GM19463 (cell line): ENCODE measurements at regions not wholly inside any gene's neighbourhood (a gene's known extent, or its start where the extent isn't known, plus 50 kb on each side); places are given as distances from the start of the nearest gene placed in this dataset.

Experiments
- ATAC-seq: cut with Tn5 transposase; IDR thresholded peaks from one replicate; pipeline ENCODE4 v1.9.1; 2021; ENCODE audit warnings: mild to moderate bottlenecking, moderate library complexity; ENCODE audit not compliant: unreplicated experiment

- no peak for ATAC-seq
These were observed 505.6 kb upstream of the MKI67 start for GRCh38 chr10:128631801-128632241.

- ATAC-seq: no peak
These were observed 506.5 kb upstream of the MKI67 start for GRCh38 chr10:128632694-128633093.

- no peak for ATAC-seq
These were observed 507.8 kb upstream of the MKI67 start for GRCh38 chr10:128633864-128634540.

DNA sequence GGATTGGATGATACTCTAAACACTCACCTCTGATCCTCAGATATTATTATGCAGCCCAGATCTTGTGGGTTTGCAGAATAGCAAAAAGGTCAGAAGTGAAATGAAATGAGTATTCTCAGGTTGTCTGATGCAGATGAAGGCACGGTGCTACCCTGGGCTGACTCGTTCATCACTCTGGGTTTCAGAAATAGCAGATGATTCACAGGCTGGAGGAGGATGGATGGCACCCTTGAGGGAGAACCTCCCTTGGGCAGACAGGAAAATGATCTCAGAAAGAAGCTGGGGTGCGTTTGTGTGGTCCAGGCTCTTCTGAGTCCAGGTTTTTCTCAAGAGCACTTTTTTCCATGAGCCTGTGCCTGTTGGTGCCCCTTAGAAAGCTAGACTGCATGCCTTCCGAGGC is 515.8 kb upstream of the MKI67 start:
- ATAC-seq: no peak

GRCh38 chr10:128642502-128642901 is 516.3 kb upstream of the MKI67 start:
- ATAC-seq: no peak

DNA sequence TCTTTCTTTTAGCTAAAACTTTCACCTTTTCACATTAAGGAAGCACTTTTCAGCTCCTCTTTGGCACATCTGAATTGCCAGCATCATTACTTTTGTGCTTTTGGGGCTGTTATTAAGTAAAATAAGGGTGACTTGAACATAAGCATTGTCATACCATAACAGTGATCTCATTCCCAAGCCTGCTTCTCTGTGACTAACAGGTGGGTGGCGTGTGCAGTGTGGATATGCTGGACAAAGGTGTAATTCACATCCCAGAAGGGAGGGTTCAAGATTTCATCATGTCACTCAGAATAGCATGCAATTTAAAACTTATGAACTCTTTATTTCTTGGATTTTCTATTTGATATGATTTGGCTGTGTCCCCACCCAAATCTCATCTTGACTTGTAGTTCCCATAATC is 517.4 kb upstream of the MKI67 start:
- no peak for ATAC-seq

- no peak for ATAC-seq
These were observed 519.3 kb upstream of the MKI67 start for GRCh38 chr10:128645486-128645885.

DNA sequence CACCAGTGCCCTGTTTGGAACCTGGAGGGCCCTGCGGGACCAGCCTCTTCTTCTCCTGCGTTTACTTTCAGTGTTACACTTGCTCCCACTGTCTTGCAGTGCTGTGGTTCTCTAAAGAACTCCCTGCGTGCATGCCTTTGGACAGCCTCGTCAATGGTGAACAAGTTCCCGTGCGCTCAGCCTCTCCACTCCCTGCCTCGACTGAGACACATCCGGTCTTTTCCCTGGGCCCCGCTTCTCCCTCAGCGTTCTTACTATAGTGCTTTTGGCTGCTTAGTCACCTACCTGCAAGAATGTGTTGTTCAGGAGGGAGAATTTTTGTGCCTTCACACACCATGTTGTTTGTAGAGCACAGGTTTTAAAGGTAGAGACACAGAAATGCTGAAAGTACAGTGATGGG is 520.7 kb upstream of the MKI67 start:
- ATAC-seq: no peak

DNA sequence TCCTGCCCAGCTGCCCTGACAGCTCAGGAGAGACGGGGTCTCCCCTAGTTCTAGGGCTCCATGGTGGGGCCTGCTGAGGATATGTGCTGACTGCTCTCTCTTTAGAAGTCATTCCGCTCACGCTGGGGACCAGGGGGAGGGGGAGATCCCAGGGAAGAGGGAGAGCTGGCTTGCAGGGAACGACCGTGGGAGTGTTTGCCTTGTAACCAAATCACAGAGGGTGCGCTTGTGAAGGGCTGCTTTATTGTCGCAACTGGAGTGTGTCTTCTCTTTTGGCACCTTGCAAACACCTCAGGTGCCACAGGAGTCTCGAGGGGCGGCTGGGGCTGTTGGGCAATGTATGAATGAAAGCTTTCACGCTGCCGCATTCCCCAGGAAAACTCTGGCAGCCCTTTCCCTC is 531.3 kb upstream of the MKI67 start:
- no peak for ATAC-seq

DNA sequence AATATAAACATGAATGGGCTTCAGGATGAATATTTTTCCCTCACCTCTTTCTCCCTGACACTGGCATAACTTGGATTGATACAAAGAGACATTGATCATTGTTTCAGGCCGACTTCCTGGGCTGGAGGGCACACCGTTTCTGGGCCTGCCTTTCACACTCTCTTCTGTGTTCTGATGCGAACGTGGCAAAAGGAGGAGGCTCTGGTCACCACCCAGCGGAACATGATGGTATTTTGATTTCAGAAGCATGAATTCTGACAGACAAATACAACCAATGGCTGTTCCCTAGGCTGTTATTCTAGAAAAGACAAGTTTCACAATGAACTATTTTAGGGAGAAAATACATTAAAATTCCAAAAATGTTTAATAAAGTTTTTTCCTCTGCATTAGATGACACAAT is 534.5 kb upstream of the MKI67 start:
- no peak for ATAC-seq

DNA sequence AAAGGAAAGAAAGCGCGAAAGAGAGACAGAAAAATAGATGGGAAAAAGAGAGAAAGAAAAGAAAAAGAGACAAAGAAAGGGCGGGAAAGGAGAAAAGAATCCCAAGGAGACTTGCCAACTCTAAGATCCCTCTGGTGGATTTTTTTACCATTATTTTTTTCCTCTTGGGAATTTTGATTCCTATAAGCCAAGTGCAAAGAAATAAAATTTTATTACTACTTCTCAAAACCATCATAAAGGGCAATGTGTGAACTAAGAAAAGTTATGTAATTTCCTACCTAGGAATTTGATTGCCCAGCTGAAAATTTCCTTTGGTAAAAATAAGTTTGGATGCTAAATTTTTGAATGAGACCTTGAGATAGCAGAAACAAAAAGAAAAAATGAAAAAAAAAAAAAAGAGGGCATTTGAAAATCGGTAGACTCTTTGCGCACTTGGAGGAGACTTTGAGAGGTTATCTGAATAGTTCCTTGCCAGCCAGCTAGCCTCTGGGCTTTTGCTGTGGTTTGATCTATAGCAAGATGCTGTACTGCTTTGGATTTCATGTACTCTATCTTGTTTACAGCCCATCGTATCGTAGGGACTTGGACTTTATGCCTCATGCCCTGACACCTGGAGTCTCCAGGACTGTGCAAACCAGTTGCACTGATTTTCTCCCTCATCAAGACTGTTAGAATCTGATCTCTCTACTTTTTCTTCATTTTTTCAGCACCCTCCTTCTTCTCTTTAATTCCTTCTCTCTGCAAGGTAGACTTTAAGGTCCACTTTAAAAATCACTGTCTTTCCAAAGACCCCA is 535.4 kb upstream of the MKI67 start:
- no peak for ATAC-seq

DNA sequence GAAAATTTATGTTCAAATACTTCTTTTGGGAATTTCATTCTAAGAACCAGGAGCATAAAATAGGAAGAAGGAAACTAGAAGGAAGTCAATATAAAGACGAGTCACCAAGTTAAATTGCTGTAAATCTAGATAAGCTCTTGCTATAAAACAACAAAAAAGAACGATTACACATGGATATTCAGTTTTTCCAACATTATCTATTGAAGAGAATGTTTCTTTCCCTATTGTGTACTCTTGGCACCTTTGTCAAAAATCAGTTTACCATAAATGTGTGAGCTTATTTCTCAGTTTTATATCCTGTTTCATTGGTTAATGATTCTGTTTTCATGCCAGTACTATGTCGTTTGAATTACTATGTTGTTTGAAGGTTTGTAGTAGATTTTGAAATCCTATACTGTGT is 536.3 kb upstream of the MKI67 start:
- no peak for ATAC-seq

DNA sequence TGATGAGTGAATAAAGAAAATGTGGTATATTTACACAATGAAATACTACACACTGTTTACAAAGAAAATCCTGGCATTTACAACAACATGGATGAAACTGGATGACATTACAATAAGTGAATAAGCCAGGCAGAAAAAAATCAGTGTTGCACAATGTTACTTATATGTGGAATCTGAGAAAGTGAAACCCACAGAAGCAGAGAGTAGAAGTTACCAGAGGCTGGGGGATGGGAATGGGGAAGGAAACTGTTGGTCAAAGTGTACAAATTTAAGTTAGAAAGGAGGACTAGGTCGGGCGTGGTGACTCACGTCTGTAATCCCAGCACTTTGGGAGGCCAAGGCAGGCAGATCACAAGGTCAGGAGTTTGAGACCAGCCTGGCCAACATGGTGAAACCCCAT is 538.5 kb upstream of the MKI67 start:
- no peak for ATAC-seq

- no peak for ATAC-seq
These were observed 549.2 kb upstream of the MKI67 start for GRCh38 chr10:128675405-128675804.

DNA sequence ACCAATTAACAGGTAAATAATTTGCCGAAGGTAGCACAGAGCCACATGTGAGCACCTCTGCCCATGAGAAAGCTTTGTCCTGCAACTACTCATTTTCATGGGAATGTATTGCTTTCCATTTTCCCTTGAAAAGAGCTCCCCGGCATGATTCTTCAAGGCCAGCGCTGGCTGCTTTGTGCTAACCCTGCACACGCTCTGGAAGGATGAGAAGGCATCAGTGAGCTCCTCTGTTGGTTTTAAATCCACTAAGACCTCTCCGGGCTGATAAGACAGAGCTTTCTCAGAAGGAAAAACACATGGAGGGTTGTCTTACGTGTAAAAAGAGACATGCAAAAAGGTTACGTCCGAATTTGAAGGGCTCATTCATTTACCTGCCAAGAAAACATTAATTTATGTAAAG is 553.9 kb upstream of the MKI67 start:
- ATAC-seq: no peak

DNA sequence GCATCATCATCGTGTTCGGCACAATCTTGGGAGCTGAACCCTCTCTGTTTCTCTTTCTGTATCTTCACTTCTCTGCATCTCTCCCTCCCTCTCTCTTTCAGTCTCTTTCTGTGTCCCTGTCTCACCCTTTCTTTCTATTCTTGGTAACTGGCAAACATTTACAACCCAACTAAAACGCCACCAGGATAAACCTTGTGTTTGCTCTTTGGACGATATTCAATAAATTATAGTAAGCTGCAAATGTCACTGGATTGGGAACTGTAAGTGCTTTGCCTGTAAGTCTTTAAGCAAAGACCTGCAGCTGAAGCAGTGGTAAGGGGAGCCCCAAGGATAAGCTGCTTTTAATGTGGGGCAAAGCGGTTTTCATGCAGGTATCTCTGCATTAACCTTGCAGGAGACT is 558.0 kb upstream of the MKI67 start:
- ATAC-seq: no peak

DNA sequence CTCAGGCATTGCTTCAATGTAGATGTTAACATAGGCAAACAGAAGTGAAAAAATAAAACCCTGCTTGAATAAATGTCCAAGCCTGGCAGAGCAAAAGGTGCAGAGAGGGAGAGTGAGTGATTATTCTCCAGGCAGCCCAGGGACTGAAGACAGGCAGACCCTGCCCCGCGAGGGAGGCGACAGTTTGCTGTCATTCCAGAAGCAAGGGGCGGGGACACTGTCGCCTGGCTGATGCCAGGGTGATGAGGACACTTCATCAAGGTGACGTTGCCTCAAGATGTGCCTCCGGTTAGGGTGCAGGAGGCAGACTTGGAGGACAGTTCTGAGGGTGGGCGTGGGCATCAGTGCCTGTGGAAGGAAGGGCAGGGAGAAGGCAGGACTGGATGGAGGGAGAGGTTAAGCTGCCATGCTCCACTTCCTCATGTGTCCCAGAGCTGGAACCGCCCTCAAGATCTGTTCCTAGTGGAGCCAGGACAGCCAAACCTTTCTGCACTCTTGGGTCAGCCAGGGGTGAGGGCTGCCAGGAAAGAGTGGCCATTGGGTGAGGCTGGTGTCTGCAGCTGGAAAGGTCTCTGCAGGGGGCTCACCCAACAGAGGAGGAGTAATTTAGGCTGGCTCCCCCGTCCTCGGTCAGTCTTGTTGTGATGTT is 560.5 kb upstream of the MKI67 start:
- no peak for ATAC-seq

GRCh38 chr10:128687408-128687807 is 561.2 kb upstream of the MKI67 start:
- no peak for ATAC-seq

GRCh38 chr10:128687927-128688549 is 561.8 kb upstream of the MKI67 start:
- no peak for ATAC-seq

DNA sequence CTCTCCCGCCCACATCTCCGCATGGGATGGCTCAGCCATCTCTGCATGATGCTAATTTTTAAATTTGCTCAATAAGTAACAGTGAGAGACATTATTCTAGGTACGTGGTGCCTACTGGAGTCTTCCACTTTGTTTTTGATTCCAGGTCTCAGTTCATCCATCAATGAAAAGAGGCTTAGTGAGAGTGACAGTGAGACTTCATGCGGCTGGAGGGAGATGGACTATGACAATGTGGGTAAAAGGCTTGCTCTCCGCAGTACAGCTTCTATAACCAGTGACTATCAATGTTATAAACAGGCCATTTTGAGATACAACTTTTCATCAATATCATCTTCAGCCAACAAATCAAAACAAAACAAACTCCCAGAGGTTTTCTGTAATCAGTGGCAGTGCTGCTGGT is 563.4 kb upstream of the MKI67 start:
- no peak for ATAC-seq

DNA sequence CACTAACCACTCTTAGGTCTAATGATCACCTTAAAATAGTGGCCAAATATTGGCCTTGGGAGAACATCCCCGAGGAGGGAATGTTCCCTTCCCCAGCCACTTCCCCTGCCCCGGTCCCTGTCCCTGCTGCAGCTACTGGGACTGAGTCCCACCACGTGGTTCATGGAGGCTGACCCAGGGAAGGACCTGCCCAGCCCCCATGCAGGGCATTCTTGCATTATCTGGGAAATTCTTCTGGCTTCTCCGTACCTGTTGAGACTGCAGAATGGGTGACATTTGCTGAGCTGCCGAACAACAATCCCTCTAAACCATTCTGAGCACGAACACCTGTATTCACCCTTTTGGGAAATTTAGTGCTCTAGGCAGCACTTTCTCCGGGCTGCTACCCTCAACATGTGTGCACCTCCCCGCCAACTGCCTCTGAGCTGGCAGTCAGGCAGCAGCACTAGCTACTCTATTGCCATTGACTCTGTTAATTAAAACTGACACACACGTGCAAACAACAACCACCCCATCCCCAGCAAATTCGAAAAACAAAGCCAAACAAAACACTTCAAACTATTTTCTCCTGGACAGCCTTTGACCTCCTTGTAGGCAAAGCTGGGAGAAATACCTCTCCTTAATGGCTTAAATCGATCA is 567.4 kb upstream of the MKI67 start:
- no peak for ATAC-seq
